ENCODE measurements at regions not wholly inside any gene's neighbourhood (a gene's known extent, or its start where the extent isn't known, plus 50 kb on each side); places are given as distances from the start of the nearest gene placed in this dataset.

DNA sequence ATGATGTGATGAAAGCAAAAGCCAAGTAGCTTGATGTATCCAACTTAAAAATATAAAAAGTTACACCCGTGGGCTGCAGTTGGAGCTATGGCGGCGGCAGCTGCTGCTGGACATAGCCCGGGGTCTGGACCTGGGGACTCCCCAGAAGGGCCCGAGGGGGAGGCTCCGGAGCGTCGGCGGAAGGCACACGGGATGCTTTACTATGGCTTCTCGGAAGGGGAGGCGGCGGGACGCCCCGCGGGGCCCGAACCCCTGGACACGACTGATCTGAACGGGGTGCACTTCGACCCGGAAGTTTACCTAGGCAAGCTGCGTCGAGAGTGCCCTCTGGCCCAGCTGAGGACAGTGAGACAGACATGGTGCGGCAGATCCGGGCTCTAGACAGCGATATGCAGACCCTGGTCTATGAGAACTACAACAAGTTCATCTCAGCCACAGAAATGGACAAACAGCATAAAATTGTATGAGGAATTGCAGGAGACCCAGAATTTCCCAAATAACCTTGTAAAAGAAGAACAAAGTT, 109.5 kb upstream of the EEF2KMT start (continued):
- TF ChIP-seq, protein P1, sequence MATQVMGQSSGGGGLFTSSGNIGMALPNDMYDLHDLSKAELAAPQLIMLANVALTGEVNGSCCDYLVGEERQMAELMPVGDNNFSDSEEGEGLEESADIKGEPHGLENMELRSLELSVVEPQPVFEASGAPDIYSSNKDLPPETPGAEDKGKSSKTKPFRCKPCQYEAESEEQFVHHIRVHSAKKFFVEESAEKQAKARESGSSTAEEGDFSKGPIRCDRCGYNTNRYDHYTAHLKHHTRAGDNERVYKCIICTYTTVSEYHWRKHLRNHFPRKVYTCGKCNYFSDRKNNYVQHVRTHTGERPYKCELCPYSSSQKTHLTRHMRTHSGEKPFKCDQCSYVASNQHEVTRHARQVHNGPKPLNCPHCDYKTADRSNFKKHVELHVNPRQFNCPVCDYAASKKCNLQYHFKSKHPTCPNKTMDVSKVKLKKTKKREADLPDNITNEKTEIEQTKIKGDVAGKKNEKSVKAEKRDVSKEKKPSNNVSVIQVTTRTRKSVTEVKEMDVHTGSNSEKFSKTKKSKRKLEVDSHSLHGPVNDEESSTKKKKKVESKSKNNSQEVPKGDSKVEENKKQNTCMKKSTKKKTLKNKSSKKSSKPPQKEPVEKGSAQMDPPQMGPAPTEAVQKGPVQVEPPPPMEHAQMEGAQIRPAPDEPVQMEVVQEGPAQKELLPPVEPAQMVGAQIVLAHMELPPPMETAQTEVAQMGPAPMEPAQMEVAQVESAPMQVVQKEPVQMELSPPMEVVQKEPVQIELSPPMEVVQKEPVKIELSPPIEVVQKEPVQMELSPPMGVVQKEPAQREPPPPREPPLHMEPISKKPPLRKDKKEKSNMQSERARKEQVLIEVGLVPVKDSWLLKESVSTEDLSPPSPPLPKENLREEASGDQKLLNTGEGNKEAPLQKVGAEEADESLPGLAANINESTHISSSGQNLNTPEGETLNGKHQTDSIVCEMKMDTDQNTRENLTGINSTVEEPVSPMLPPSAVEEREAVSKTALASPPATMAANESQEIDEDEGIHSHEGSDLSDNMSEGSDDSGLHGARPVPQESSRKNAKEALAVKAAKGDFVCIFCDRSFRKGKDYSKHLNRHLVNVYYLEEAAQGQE (IDR thresholded peaks at IDR 0.05; ENCODE audit: unreplicated experiment) = no peak

- Histone ChIP-seq H3K36me3 (ENCODE audit: insufficient read depth) (no peaks in the 10 kb centered on the region), H3K4me3 (no peak overlapping the region), H3K27ac (ENCODE audit: low read depth) (no peak overlapping the region), H3F3A (replicated peaks; ENCODE audit: low read depth) (no peaks in the 10 kb centered on the region), H3K4me1 (ENCODE audit: insufficient read depth) (no peaks in the 10 kb centered on the region), H3K27me3 (ENCODE audit: insufficient read depth) (peaks cover 14% of the 10 kb centered on the region), H2AFZ (no peak overlapping the region), H3K79me2 (replicated peaks; ENCODE audit: insufficient read depth) (no peaks in the 10 kb centered on the region), H3K9me2 (ENCODE audit: insufficient read depth) (no peaks in the 10 kb centered on the region), H4K20me1 (replicated peaks; ENCODE audit: insufficient read depth) (no peaks in the 10 kb centered on the region), H3K4me2 (no peak overlapping the region)
- H3K36me3 Mint-ChIP-seq (ENCODE audit: low read depth) = peaks cover 15% of the 10 kb centered on the region
- H3K27me3 Mint-ChIP-seq (ENCODE audit: insufficient read depth, low read depth, poor library complexity) = peaks cover 11% of the 10 kb centered on the region
- peaks cover 17% of the 10 kb centered on the region for H3K9me3 Mint-ChIP-seq
- peaks cover 8% of the 10 kb centered on the region for H3K4me1 Mint-ChIP-seq
- no peak overlapping the region for H3K27ac Mint-ChIP-seq
- DNase-seq (ENCODE audit: low spot score) = no peak
- ATAC-seq = no peak
- H3K4me3 Mint-ChIP-seq = no peak overlapping the region
- no peak for TF ChIP-seq JUNB (IDR thresholded peaks at IDR 0.05; ENCODE audit: unreplicated experiment)
- no peak for TF ChIP-seq EZH2phosphoT487 (IDR thresholded peaks at IDR 0.05; ENCODE audit: unreplicated experiment)
- no peak for TF ChIP-seq ETS1 (IDR thresholded peaks at IDR 0.05)
- TF ChIP-seq POLR2AphosphoS5 (IDR thresholded peaks at IDR 0.05; ENCODE audit: low read depth) = no peak
- no peak for TF ChIP-seq CTCF (conservative IDR thresholded peaks at IDR 0.05; ENCODE audit: low read depth in 2 of 2)
- no peak for TF ChIP-seq EZH2 (IDR thresholded peaks at IDR 0.05; ENCODE audit: low read depth, unreplicated experiment)
- no peak for TF ChIP-seq ZNF462 (CRISPR knock-in tag; IDR thresholded peaks at IDR 0.05)
- no peak for TF ChIP-seq ZNF114 (CRISPR knock-in tag; IDR thresholded peaks at IDR 0.05)
- TF ChIP-seq CREB1 (CRISPR knock-in tag; IDR thresholded peaks at IDR 0.05; ENCODE audit: low read depth) = no peak
- no peak for TF ChIP-seq STAT1 (IDR thresholded peaks at IDR 0.05; ENCODE audit: unreplicated experiment)
- TF ChIP-seq ZNF331 (CRISPR knock-in tag; IDR thresholded peaks at IDR 0.05; ENCODE audit: low read depth) = no peak
- TF ChIP-seq NANOG (IDR thresholded peaks at IDR 0.05; ENCODE audit: borderline replicate concordance) = no peak
Observed at GRCh38 chr16:5206331-5206990, 108.9 kb upstream of the EEF2KMT start.
